GM12891 (cell line): ENCODE measurements at regions not wholly inside any gene's neighbourhood (a gene's known extent, or its start where the extent isn't known, plus 50 kb on each side); places are given as distances from the start of the nearest gene placed in this dataset.

Experiments used
- PAX5 ChIP-seq: IDR thresholded peaks from 2 replicates; pipeline ENCODE4 v1.6.1; 2011; ENCODE audit warnings: low read length, moderate library complexity, mild to moderate bottlenecking; ENCODE audit not compliant: insufficient read depth, severe bottlenecking
- POLR2A ChIP-seq: IDR thresholded peaks from 2 replicates; pipeline ENCODE4 v1.6.1; 2011; ENCODE audit warnings: low read depth, low read length, control low read depth
- POLR2AphosphoS5 ChIP-seq: IDR thresholded peaks from 2 replicates; pipeline ENCODE4 v1.6.1; 2011; ENCODE audit warnings: low read depth, low read length, control low read depth
- POU2F2 ChIP-seq: IDR thresholded peaks from 2 replicates; pipeline ENCODE4 v1.6.1; 2011; ENCODE audit warnings: low read depth, mild to moderate bottlenecking, control low read depth, low read length, moderate library complexity
- SPI1 ChIP-seq: IDR thresholded peaks from 2 replicates; pipeline ENCODE4 v1.6.1; 2011; ENCODE audit warnings: low read depth, low read length, control low read depth
- TAF1 ChIP-seq: IDR thresholded peaks from 2 replicates; pipeline ENCODE4 v1.6.1; 2011; ENCODE audit warnings: low read depth, low read length, control low read depth

DNA sequence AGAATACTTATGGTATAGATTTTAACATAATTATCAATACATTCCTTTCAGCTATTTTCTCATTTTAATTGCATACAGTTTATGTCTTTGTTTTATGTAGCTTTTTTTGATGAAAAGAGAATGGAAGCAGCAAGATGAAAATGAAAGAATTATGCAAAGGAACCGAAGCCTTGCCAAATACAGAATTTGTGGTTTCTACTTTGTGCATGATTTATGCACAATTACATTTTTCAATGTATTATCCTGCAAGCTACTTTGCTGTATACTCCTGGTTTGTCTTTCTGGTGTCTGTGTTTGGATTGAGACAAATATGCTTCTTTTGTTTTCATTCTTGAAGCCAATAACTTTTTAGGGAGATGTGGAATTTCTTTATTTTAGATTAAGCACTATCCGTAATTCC, 1642.6 kb upstream of the CELF4 start:
- no peak for TF ChIP-seq POLR2A
- TF ChIP-seq TAF1 = no peak
- TF ChIP-seq POLR2AphosphoS5 = no peak
- TF ChIP-seq POU2F2 = no peak
- TF ChIP-seq SPI1 = no peak
- TF ChIP-seq PAX5 = no peak
